Neural cell (in vitro differentiated cells): ENCODE measurements at regions not wholly inside any gene's neighbourhood (a gene's known extent, or its start where the extent isn't known, plus 50 kb on each side); places are given as distances from the start of the nearest gene placed in this dataset.

ENCODE experiments used
- H2AFZ ChIP-seq: fragments of 200-600, 300-800 bp; sonication (generic), shearing (Covaris generic); 2 replicates; pipeline ENCODE4 v1.6.0; 2014; ENCODE audit warnings: low read depth, mild to moderate bottlenecking, antibody characterized with exemption, low read length, moderate library complexity
- H3F3A ChIP-seq: fragments of 200-600 bp; shearing (Covaris generic); 2 replicates; pipeline ENCODE4 v1.6.1; 2016; ENCODE audit warnings: mild to moderate bottlenecking, moderate library complexity, mixed read lengths, antibody characterized with exemption, low read length; ENCODE audit not compliant: insufficient read depth, poor library complexity, severe bottlenecking
- H3K27ac ChIP-seq: fragments of 200-600, 300-800 bp; sonication (generic), shearing (Covaris generic); 2 replicates; pipeline ENCODE4 v1.5.1; 2014; ENCODE audit warnings: mild to moderate bottlenecking, low read length, moderate library complexity
- H3K27me3 ChIP-seq: fragments of 300-800, 200-600 bp; sonication (generic), shearing (Covaris generic); 2 replicates; pipeline ENCODE4 v1.6.0; 2014; ENCODE audit warnings: mild to moderate bottlenecking, low read depth, low read length, moderate library complexity; ENCODE audit not compliant: insufficient read depth
- H3K36me3 ChIP-seq: fragments of 300-800, 200-600 bp; sonication (generic), shearing (Covaris generic); 2 replicates; pipeline ENCODE4 v1.5.1; 2014; ENCODE audit warnings: mild to moderate bottlenecking, antibody characterized with exemption, low read length, moderate library complexity; ENCODE audit not compliant: insufficient read depth
- H3K4me2 ChIP-seq: fragments of 300-800, 200-600 bp; sonication (generic), shearing (Covaris generic); 2 replicates; pipeline ENCODE4 v1.6.0; 2014; ENCODE audit warnings: mild to moderate bottlenecking, low read length
- H3K4me3 ChIP-seq: fragments of 300-800, 200-600 bp; sonication (generic), shearing (Covaris generic); 2 replicates; pipeline ENCODE4 v1.5.1; 2014; ENCODE audit warnings: mild to moderate bottlenecking, low read length, moderate library complexity
- H3K79me2 ChIP-seq: fragments of 200-600 bp; shearing (Covaris generic); replicated peaks from 2 replicates; pipeline ENCODE4 v1.6.0; 2014; ENCODE audit warnings: mild to moderate bottlenecking, low read length, moderate library complexity; ENCODE audit not compliant: insufficient read depth
- H3K9ac ChIP-seq: fragments of 300-800, 200-600 bp; sonication (generic), shearing (Covaris generic); 2 replicates; pipeline ENCODE4 v1.6.1; 2016; ENCODE audit warnings: mild to moderate bottlenecking, low read length, mixed read lengths
- H3K9me2 ChIP-seq: fragments of 200-600 bp; shearing (Covaris generic); 2 replicates; pipeline ENCODE4 v1.6.1; 2016; ENCODE audit warnings: mild to moderate bottlenecking, low read length, mixed read lengths; ENCODE audit not compliant: insufficient read depth
- H3K9me3 ChIP-seq: fragments of 200-600, 300-800 bp; sonication (generic), shearing (Covaris generic); 2 replicates; pipeline ENCODE4 v1.6.1; 2016; ENCODE audit warnings: mild to moderate bottlenecking, mixed run types, low read length, moderate library complexity, mixed read lengths
- H4K20me1 ChIP-seq: fragments of 200-600 bp; shearing (Covaris generic); 2 replicates; pipeline ENCODE4 v1.6.1; 2016; ENCODE audit warnings: mild to moderate bottlenecking, mixed run types; ENCODE audit not compliant: insufficient read depth
- EP300 ChIP-seq: fragments of 450-650 bp; conservative IDR thresholded peaks from 2 replicates; pipeline ENCODE4 v1.6.1; 2014; ENCODE audit warnings: antibody characterized with exemption, mild to moderate bottlenecking, moderate library complexity; ENCODE audit not compliant: poor library complexity, severe bottlenecking
- EZH2 ChIP-seq: fragments of 200-600, 300-800 bp; shearing (Covaris generic), sonication (generic); IDR thresholded peaks from 2 replicates; pipeline ENCODE4 v1.6.1; 2014; ENCODE audit warnings: antibody characterized with exemption, low read length, borderline replicate concordance, mild to moderate bottlenecking; ENCODE audit not compliant: insufficient read depth, poor library complexity, severe bottlenecking
- MXI1 ChIP-seq: fragments of 450-650 bp; conservative IDR thresholded peaks from 2 replicates; pipeline ENCODE4 v1.6.1; 2014; ENCODE audit warnings: antibody characterized with exemption, mild to moderate bottlenecking; ENCODE audit not compliant: poor library complexity, severe bottlenecking
- POLR2AphosphoS5 ChIP-seq: IDR thresholded peaks from 2 replicates; pipeline ENCODE4 v1.6.1; 2012
- RAD21 ChIP-seq: fragments of 450-650 bp; conservative IDR thresholded peaks from 2 replicates; pipeline ENCODE4 v1.6.1; 2014; ENCODE audit warnings: antibody characterized with exemption, mild to moderate bottlenecking, moderate library complexity
- SMC3 ChIP-seq: fragments of 450-650 bp; conservative IDR thresholded peaks from 2 replicates; pipeline ENCODE4 v1.6.1; 2014; ENCODE audit warnings: antibody characterized with exemption, mild to moderate bottlenecking, moderate library complexity; ENCODE audit not compliant: poor library complexity
- TAF1 ChIP-seq: IDR thresholded peaks from 2 replicates; pipeline ENCODE4 v1.6.1; 2012; ENCODE audit warnings: low read depth
- TF ChIP-seq, protein P1 (sequence below): fragments of 450-650 bp; IDR thresholded peaks from 2 replicates; pipeline ENCODE4 v1.5.1; 2014; ENCODE audit warnings: antibody characterized with exemption, mild to moderate bottlenecking, moderate library complexity; ENCODE audit not compliant: poor library complexity, severe bottlenecking
- TF ChIP-seq, protein P2 (sequence below): IDR thresholded peaks from 2 replicates; pipeline ENCODE4 v1.6.1; 2012; ENCODE audit warnings: borderline replicate concordance

DNA sequence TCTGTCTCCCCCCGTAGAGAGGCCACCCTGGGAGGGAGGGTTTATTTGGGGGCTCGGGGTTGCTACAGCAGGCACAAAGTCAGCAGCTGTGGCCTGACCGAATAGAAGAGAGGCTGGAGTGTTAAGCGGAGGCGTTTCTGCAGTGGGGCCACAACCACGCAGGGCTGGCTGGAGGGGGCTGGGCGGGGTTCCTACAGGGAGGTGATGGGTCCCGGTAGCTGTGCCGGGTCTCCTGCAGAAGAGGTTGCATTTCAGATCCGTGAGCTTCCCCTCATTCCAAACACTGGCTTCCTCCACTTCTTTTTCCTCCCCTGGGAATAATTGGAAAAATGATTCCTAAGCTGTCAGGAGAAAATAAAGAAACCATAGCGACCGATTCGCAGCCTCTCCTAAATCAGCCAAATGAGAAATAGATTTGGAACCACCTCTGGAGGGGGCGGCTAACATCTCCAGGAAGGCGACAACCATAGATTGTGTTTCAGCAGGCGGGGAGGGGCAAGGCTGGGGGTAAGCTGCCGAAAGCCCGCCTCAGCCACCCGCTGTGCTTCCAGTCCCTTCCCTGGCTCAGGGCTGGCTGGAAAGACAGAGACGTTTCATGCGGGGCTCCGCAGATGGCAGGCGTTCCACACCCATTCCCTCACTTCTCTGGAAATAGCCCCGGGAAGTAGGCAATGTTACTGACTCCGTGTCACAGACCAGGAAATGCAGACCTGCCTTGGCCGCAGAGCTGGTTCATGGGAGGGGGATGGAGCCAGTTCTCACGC lies 85.6 kb upstream of the TAF1B start:
- H2AFZ ChIP-seq, result peak overlapping the region; percentile 23
- H3F3A ChIP-seq, result no peaks in the 10 kb centered on the region
- no peaks in the 10 kb centered on the region for H3K36me3 ChIP-seq
- H3K27me3 ChIP-seq, result no peaks in the 10 kb centered on the region
- peak overlapping the region; percentile 54 for H3K27ac ChIP-seq
- TF ChIP-seq SMC3 (no peak), TAF1 (no peak), POLR2AphosphoS5 (peak; percentile 10), RAD21 (peak; percentile 44), EP300 (peak; percentile 41), MXI1 (no peak), EZH2 (no peak)
- TF ChIP-seq, protein P1, sequence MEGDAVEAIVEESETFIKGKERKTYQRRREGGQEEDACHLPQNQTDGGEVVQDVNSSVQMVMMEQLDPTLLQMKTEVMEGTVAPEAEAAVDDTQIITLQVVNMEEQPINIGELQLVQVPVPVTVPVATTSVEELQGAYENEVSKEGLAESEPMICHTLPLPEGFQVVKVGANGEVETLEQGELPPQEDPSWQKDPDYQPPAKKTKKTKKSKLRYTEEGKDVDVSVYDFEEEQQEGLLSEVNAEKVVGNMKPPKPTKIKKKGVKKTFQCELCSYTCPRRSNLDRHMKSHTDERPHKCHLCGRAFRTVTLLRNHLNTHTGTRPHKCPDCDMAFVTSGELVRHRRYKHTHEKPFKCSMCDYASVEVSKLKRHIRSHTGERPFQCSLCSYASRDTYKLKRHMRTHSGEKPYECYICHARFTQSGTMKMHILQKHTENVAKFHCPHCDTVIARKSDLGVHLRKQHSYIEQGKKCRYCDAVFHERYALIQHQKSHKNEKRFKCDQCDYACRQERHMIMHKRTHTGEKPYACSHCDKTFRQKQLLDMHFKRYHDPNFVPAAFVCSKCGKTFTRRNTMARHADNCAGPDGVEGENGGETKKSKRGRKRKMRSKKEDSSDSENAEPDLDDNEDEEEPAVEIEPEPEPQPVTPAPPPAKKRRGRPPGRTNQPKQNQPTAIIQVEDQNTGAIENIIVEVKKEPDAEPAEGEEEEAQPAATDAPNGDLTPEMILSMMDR, result no peak
- TF ChIP-seq, protein P2, sequence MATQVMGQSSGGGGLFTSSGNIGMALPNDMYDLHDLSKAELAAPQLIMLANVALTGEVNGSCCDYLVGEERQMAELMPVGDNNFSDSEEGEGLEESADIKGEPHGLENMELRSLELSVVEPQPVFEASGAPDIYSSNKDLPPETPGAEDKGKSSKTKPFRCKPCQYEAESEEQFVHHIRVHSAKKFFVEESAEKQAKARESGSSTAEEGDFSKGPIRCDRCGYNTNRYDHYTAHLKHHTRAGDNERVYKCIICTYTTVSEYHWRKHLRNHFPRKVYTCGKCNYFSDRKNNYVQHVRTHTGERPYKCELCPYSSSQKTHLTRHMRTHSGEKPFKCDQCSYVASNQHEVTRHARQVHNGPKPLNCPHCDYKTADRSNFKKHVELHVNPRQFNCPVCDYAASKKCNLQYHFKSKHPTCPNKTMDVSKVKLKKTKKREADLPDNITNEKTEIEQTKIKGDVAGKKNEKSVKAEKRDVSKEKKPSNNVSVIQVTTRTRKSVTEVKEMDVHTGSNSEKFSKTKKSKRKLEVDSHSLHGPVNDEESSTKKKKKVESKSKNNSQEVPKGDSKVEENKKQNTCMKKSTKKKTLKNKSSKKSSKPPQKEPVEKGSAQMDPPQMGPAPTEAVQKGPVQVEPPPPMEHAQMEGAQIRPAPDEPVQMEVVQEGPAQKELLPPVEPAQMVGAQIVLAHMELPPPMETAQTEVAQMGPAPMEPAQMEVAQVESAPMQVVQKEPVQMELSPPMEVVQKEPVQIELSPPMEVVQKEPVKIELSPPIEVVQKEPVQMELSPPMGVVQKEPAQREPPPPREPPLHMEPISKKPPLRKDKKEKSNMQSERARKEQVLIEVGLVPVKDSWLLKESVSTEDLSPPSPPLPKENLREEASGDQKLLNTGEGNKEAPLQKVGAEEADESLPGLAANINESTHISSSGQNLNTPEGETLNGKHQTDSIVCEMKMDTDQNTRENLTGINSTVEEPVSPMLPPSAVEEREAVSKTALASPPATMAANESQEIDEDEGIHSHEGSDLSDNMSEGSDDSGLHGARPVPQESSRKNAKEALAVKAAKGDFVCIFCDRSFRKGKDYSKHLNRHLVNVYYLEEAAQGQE, result peak; percentile 99
- H4K20me1 ChIP-seq, result no peaks in the 10 kb centered on the region
- no peaks in the 10 kb centered on the region for H3K79me2 ChIP-seq
- H3K9ac ChIP-seq, result peak overlapping the region; percentile 55
- peak overlapping the region; percentile 47 for H3K4me3 ChIP-seq
- no peaks in the 10 kb centered on the region for H3K9me2 ChIP-seq
- peak overlapping the region; percentile 21 for H3K4me2 ChIP-seq
- H3K9me3 ChIP-seq, result no peaks in the 10 kb centered on the region

DNA sequence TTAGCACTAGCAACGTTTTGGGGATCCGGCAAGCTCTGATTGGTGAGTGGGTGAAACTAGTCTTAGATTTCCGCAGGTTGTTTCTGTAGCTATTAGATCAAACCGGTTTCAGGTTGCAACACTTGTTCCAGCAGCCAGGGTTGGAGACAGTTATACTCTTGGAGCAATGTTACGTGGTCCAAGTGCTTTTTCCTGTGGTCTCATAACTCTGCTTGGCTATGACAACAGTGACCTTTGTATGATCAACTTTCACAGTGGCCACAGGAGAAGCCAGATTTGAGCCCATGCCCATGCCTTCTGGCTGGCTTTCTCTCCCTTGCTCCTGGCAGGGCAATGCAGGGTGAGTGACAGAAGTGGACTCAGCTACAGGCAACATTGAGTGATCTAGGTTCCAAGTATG lies 84.5 kb upstream of the TAF1B start:
- no peak overlapping the region for H3K4me3 ChIP-seq

More for the DNA sequence above, 84.5 kb upstream of the TAF1B start:
- H3K9me3 ChIP-seq, result no peaks in the 10 kb centered on the region
- H4K20me1 ChIP-seq, result no peaks in the 10 kb centered on the region
- no peak overlapping the region for H3K27ac ChIP-seq
- H2AFZ ChIP-seq, result no peak overlapping the region
- no peaks in the 10 kb centered on the region for H3K27me3 ChIP-seq
- H3K9ac ChIP-seq, result no peak overlapping the region
- TF ChIP-seq EZH2 (no peak), SMC3 (no peak), POLR2AphosphoS5 (no peak), TAF1 (no peak), MXI1 (no peak), EP300 (no peak), RAD21 (no peak)
- TF ChIP-seq, protein P1, result no peak
- TF ChIP-seq, protein P2, result no peak
- H3K9me2 ChIP-seq, result no peaks in the 10 kb centered on the region
- no peaks in the 10 kb centered on the region for H3K36me3 ChIP-seq
- no peaks in the 10 kb centered on the region for H3K79me2 ChIP-seq
- no peak overlapping the region for H3K4me2 ChIP-seq
- H3F3A ChIP-seq, result no peaks in the 10 kb centered on the region
